ENCODE measurements at regions not wholly inside any gene's neighbourhood (a gene's known extent, or its start where the extent isn't known, plus 50 kb on each side); places are given as distances from the start of the nearest gene placed in this dataset.

GRCh38 chr13:89695343-89696257 is 1651.9 kb upstream of the MIR17HG start:
- TF ChIP-seq ZNF280D (tag by site-specific recombination; IDR thresholded peaks at IDR 0.05) (no peak), ZNF18 (tag by site-specific recombination; IDR thresholded peaks at IDR 0.05) (no peak), ZNF394 (tag by site-specific recombination; IDR thresholded peaks at IDR 0.05; ENCODE audit: borderline replicate concordance) (no peak), CTCF (tag by site-specific recombination; IDR thresholded peaks at IDR 0.05) (no peak), HIC1 (tag by site-specific recombination; IDR thresholded peaks at IDR 0.05) (no peak), ZNF19 (tag by site-specific recombination; IDR thresholded peaks at IDR 0.05; ENCODE audit: low read depth) (no peak), ZNF416 (tag by site-specific recombination; IDR thresholded peaks at IDR 0.05) (no peak), ZSCAN4 (tag by site-specific recombination; IDR thresholded peaks at IDR 0.05) (no peak), ZFP3 (tag by site-specific recombination; IDR thresholded peaks at IDR 0.05; ENCODE audit: low read depth) (no peak)

All from HEK293 (cell line).